Embryonic facial prominence (tissue), 1 donor: ENCODE measurements at regions not wholly inside any gene's neighbourhood (a gene's known extent, or its start where the extent isn't known, plus 50 kb on each side); places are given as distances from the start of the nearest gene placed in this dataset.

Experiments
- DNase-seq: peaks from one replicate; pipeline ENCODE4 v3.0.0-alpha.2; 2016; ENCODE audit errors: extremely low spot score

GRCh38 chr2:45255563-45255962 is 246.3 kb upstream of the SIX2 start:
- DNase-seq: no peak

DNA sequence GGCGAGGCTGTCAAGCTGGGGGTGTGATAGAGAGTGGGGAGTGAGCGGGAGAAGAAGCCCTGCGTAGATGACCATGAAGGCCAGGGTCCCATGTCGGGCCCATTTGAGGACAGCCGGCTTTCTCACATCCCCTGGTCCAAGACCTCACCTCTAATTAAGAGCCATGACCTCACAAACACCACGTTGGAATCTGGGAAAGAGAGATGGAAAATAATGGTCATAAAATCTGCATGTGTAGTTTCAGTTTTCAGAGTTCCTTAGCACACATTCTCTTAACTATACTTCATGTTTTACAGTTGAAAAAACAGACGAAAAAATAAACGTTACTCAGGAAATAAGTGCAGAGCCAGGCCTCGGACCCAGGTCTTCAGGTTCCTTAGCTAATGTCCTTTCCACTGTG is 244.8 kb upstream of the SIX2 start:
- DNase-seq: no peak

DNA sequence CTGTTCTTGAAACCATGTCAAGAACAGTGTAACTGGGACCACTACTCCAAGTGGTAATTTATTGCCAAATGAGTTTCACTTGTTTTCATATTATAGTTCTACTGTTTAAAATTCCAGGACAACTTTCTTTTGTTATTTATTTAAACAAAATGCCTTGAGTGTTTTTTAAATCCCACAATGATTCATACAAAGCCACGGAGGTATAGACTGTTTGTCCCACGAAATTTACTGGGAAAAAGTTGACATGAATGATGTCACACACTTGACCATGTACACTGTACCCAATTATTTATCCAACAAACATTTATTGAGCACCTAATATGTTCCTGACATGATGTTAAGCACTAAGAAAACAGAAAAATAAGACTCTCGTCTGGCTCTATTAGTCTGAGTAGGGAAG is 243.9 kb upstream of the SIX2 start:
- no peak for DNase-seq

GRCh38 chr2:45250176-45250575 is 240.9 kb upstream of the SIX2 start:
- no peak for DNase-seq

DNA sequence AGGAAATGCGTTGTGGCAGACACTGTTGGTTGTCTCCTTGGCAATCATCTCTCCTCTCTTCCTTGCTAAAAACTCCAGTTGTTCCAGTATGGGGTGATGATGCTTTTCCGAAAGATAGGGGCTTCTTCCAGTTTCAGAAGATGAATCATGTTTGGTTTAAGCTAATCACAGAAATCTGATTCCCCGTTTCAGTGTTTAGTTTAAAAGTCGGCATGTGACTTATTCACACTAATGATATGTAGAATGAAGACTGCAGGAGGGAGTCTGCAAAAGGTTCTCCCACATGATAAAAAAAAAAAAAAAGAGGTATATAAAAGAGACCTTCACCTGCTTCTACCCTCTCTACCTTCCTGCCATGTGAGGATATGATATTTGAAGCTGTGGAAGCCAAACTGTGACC is 239.0 kb upstream of the SIX2 start:
- no peak for DNase-seq

- no peak for DNase-seq
Observed at GRCh38 chr2:45244928-45245327, 235.7 kb upstream of the SIX2 start.

- DNase-seq: no peak
Observed at GRCh38 chr2:45242161-45242741, 233.0 kb upstream of the SIX2 start.

GRCh38 chr2:45241061-45241561 is 231.9 kb upstream of the SIX2 start:
- no peak for DNase-seq

GRCh38 chr2:45237850-45238542 is 228.7 kb upstream of the SIX2 start:
- DNase-seq: no peak

GRCh38 chr2:45237128-45237527 is 227.9 kb upstream of the SIX2 start:
- no peak for DNase-seq

GRCh38 chr2:45236268-45236667 is 227.0 kb upstream of the SIX2 start:
- DNase-seq: no peak

DNA sequence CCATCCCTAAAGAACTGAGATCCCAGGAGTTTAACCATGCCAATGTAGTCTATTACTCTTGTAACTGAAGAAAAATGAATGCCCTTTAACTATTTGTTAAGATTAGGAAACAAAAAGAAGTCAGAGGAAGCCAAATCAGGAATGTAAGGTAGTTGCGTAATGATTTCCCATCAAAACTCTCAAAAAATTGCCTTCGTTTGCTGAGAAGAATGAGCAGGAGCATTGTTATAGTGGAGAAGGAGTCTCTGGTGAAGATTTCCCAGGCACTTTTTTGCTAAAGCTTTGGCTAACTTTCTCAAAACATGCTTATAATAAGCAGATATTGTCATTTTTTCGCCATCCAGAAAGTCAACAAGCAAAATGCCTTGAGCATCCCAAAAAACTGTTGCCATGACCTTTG is 224.0 kb upstream of the SIX2 start:
- no peak for DNase-seq

DNA sequence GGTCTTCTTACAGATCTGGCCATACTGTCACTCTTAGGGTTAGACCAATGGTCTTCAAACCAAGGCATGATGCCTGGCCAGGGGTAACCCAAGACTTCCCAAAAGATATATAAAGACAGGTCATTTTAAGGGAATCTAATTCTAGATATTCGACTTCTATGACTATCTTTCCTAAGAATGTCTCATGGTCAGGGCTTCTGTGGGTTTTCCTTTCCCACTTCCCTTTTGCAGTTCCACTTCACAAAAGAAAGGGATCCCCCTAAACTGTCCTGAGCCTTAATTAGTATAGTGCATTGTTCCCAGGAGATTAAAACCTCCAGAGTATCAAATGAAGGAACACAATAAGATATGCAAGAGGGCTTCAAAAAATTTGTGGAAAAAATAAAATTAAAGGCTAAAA is 223.6 kb upstream of the SIX2 start:
- DNase-seq: no peak

DNA sequence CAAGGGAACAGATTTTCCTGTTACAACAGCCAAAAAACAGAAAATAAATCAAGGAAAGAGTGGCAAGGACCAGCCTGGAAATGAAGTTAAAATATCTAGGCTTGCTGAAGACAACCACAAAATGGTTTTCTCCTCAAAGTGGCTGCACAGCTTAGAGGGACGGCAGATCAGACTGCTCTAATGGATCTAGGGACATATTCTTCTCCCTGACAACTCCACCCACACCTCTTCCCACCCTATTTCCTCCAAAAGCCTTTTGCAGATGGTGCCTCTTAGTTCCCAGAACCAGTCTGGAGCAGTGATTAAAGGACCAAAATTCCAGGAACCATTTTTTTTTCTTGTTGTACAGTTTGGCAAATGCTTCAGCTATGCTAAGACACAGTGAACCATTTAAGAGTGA is 220.2 kb upstream of the SIX2 start:
- no peak for DNase-seq

DNA sequence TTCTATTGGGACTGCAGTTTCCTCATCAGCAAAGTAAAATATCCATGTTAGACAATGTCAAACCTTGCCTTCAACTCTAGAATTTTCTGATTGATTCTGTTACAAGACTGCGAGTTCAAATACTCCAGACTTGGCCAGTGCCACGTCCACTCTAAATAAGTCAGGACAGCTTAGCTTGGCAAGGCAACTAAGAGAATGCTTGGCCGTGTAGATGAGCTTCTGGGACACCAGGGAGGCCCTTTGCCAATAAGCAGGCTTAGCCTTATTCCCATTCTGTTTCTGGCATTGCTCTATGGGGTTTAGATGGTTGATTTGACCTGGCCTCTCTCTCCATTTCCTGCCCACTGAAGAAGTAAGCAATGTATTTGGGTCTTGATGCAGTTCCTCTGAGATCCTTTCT is 218.1 kb upstream of the SIX2 start:
- no peak for DNase-seq

DNA sequence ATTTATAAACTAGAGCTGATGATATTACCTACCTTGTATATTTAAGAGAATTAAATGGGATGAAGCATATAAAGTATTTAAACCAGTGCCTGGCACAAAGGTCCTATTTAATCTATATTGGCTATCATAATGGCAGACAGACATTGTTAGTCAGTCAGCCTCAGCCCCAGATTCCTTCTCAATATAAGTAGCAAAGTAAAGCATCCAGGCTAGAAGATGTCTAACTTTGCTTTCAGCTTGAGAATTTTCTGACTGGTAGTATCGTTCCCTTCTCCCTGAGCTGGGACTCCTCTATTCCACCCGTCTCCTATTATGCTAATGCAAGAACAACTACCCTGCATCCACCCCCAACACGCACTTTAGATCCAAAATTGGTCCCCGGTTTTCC is 215.7 kb upstream of the SIX2 start:
- no peak for DNase-seq

GRCh38 chr2:45224321-45224992 is 215.2 kb upstream of the SIX2 start:
- no peak for DNase-seq

- no peak for DNase-seq
Observed at GRCh38 chr2:45223531-45223930, 214.3 kb upstream of the SIX2 start.

- DNase-seq: no peak
Observed at GRCh38 chr2:45220227-45220626, 211.0 kb upstream of the SIX2 start.

GRCh38 chr2:45218931-45219339 is 209.7 kb upstream of the SIX2 start:
- no peak for DNase-seq

DNA sequence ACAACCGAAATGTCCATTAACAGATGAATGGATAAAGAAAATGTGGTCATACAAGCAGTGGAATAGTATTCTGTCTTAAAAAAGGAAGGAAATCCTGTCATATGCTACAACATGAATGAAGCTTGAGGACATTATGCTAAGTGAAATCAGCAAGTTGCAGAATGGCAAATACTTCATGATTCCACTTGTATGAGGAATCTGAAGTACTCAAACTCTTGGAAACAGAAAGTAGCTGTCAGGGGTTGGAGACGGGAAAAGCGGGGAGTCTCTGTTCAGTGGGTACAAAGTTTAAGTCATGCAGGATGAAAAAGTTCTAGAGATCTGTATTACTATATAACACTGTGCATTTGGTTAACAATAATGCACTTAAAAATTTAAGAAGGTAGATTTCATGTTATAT is 209.0 kb upstream of the SIX2 start:
- no peak for DNase-seq

GRCh38 chr2:45216118-45216517 is 206.9 kb upstream of the SIX2 start:
- DNase-seq: no peak

GRCh38 chr2:45214550-45214949 is 205.3 kb upstream of the SIX2 start:
- no peak for DNase-seq
